ENCODE measurements at regions not wholly inside any gene's neighbourhood (a gene's known extent, or its start where the extent isn't known, plus 50 kb on each side); places are given as distances from the start of the nearest gene placed in this dataset.

DNA sequence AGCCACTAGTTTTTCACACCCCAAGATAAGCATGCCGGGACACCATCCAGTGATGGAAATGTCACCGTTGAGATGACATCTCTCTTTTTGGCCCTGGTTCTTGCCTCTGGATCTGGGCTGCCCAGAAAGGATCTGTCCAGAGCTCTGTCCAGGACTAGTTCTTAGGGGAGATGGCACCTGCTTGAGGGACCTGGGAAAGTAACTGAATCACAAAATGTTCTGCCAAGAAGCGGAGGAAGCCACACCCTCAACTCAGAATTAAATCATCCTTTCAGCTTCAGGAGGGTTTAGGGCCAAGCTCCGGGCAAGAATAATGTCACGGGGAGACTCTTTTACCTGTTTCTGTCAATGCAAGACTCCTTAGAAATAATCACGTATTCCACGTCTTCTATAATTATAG is 248.6 kb downstream of the MAF start:
- WGBS, 2 donors = 46 to 64% methylated on average over 6 to 7 of the region's 7 CpGs

DNA sequence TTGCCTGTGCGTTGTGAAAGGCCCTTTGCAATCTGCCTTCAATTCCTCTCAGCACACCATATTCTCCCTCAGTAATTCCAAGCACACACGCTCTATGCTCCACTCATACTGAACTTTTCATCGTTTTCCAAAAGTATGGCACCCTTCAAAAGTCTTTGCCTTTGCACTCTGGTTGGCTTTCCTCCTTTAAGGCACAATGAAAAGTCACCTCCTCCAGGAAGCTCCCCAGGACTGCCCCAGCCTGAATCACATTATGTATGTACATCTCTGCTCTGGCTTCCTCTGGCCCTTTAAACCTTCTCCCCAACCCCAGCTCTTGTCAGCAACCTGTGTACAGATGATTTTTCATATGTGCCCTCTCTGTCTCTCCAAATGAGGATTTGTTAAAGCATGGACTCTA is 250.7 kb downstream of the MAF start:
- 92 to 95% methylated on average over 3 of the region's 3 CpGs for WGBS, 2 donors
- no peak overlapping the region for H3K4me3 ChIP-seq

More for the DNA sequence above, 248.6 kb downstream of the MAF start:
- no peak overlapping the region for H3K4me3 ChIP-seq
- no peak for DNase-seq
- intact Hi-C loops (cut with DNase I) = no loop called here
- peaks cover 0 to 40% (median 3%) of the 10 kb centered on the region in 3 donors for H3K4me1 ChIP-seq
- no peaks in the 10 kb centered on the region for H3K36me3 ChIP-seq
- no peaks in the 10 kb centered on the region for H3K9me3 ChIP-seq
- peaks cover 0 to 15% (median 0%) of the 10 kb centered on the region in 4 donors for H3K27me3 ChIP-seq
- H3K27ac ChIP-seq = peak overlapping the region in 1 of 4 donors; percentile 55
- TF ChIP-seq POLR2A (IDR thresholded peaks at IDR 0.05) = no peak
- TF ChIP-seq, protein P1, sequence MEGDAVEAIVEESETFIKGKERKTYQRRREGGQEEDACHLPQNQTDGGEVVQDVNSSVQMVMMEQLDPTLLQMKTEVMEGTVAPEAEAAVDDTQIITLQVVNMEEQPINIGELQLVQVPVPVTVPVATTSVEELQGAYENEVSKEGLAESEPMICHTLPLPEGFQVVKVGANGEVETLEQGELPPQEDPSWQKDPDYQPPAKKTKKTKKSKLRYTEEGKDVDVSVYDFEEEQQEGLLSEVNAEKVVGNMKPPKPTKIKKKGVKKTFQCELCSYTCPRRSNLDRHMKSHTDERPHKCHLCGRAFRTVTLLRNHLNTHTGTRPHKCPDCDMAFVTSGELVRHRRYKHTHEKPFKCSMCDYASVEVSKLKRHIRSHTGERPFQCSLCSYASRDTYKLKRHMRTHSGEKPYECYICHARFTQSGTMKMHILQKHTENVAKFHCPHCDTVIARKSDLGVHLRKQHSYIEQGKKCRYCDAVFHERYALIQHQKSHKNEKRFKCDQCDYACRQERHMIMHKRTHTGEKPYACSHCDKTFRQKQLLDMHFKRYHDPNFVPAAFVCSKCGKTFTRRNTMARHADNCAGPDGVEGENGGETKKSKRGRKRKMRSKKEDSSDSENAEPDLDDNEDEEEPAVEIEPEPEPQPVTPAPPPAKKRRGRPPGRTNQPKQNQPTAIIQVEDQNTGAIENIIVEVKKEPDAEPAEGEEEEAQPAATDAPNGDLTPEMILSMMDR (IDR thresholded peaks at IDR 0.05) = no peak

DNA sequence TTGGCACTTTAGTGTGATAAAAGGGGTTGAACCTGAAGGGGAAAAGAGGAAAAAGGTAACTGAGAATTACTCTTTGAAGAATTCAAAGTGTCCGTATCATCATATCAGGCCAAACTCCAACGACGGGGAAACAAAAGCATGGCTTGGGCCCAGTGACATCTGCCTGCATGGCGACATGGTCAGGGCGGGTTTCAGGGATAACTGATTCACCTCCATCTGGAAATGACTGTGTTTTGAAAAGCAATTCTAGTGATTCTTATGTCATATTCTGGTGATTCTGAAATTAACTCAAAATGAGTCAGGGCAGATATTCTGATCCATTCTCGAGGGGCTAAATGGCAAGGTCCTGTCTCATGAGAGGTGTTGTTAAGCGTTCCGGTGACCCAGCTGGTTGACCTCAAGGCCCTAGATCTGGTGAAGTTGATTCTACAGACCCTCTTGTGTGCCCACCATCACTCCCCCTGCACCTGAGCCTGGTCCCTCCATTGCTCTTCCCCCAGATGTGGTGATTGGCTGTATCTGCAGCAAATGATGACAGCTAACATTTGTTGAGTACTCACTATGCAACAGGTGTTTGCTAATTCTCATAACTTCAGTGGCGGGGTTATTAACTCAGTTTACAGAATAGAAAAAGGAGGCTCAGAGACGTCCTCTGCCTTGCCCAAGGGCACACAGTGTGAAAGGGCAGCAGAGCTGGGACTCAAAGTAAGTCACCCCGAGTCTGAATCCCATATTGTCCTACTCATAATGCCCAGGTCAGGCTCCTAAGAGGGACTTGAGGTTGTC is 251.8 kb downstream of the MAF start:
- TF ChIP-seq, protein P1 (IDR thresholded peaks at IDR 0.05) = no peak
- TF ChIP-seq POLR2A (IDR thresholded peaks at IDR 0.05) = no peak
- Histone ChIP-seq H3K4me1 (peaks cover 0 to 25% (median 0%) of the 10 kb centered on the region in 3 donors), H3K9me3 (no peaks in the 10 kb centered on the region), H3K36me3 (no peaks in the 10 kb centered on the region), H3K27me3 (peaks cover 0 to 15% (median 0%) of the 10 kb centered on the region in 4 donors), H3K27ac (no peak overlapping the region), H3K4me3 (no peak overlapping the region)
- intact Hi-C loops (cut with DNase I) = no loop called here
- DNase-seq = no peak
- whole genome bisulfite sequencing, 2 donors = 85 to 91% methylated on average over 10 to 11 of the region's 11 CpGs

More for the DNA sequence above, 250.7 kb downstream of the MAF start:
- Histone ChIP-seq H3K36me3 (no peaks in the 10 kb centered on the region), H3K4me1 (peaks cover 0 to 32% (median 0%) of the 10 kb centered on the region in 3 donors), H3K27ac (no peak overlapping the region), H3K9me3 (no peaks in the 10 kb centered on the region), H3K27me3 (peaks cover 0 to 15% (median 0%) of the 10 kb centered on the region in 4 donors)
- no peak for DNase-seq
- intact Hi-C loops (cut with DNase I) = no loop called here
- TF ChIP-seq POLR2A (IDR thresholded peaks at IDR 0.05) = no peak
- TF ChIP-seq, protein P1 (IDR thresholded peaks at IDR 0.05) = no peak

DNA sequence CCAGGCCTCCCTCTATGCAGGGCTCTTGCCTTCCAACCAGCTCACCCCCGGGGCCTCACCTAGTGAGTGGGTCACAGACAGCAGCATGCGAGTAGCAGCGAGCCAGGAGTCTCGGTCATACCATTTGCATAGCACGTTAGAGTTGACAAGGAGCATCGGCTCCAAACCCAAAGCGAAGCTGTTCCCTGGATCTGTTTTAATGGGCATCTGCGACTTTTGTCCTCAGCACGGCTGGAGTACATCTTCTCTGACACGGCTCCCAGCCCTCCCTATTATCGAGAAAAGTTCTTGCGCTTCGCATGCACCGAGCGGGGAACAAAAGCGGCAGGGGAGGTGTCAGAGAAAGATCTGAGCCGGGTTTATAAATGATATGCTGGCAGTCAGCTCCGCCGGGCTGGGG is 253.3 kb downstream of the MAF start:
- intact Hi-C loops (cut with DNase I) = no loop called here
- 75 to 79% methylated on average over 7 to 9 of the region's 19 CpGs for WGBS, 2 donors
- Histone ChIP-seq H3K27me3 (peaks cover 0 to 15% (median 0%) of the 10 kb centered on the region in 4 donors), H3K4me1 (peaks cover 0 to 21% (median 0%) of the 10 kb centered on the region in 3 donors), H3K4me3 (no peak overlapping the region), H3K9me3 (no peaks in the 10 kb centered on the region), H3K36me3 (no peaks in the 10 kb centered on the region), H3K27ac (no peak overlapping the region)
- no peak for DNase-seq
- no peak for TF ChIP-seq POLR2A (IDR thresholded peaks at IDR 0.05)
- TF ChIP-seq, protein P1 (IDR thresholded peaks at IDR 0.05) = no peak

DNA sequence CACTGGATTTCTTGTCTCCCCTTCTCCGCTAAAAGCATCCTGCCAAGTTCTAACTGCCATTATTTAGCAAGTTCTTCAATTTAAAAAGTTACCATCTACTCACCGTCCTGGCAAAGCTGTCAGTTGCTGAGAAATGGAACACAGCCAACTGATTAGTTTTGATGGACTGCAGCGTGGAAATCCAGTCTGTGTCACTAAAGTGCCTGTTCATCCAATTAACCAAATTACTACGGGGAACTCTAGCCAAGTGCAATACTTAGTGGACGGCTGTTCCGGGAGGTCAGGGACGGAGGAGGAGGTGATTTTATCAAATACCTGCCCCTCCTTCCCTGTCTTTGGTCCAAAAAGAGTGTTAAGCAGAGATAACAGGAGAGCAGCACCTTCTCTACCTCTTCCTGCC is 260.7 kb downstream of the MAF start:
- DNase-seq = no peak
- TF ChIP-seq, protein P1 (IDR thresholded peaks at IDR 0.05) = no peak
- no peak for TF ChIP-seq POLR2A (IDR thresholded peaks at IDR 0.05)
- Histone ChIP-seq H3K27ac (no peak overlapping the region), H3K4me1 (peaks cover 0 to 6% (median 0%) of the 10 kb centered on the region in 3 donors), H3K4me3 (no peak overlapping the region), H3K27me3 (no peaks in the 10 kb centered on the region), H3K36me3 (no peaks in the 10 kb centered on the region), H3K9me3 (no peaks in the 10 kb centered on the region)
- 80 to 88% methylated on average over 7 of the region's 7 CpGs for WGBS, 2 donors
- intact Hi-C loops (cut with DNase I) = no loop called here

All from esophagus squamous epithelium (tissue), 5 donors.